SK-N-MC (cell line): ENCODE measurements at regions not wholly inside any gene's neighbourhood (a gene's known extent, or its start where the extent isn't known, plus 50 kb on each side); places are given as distances from the start of the nearest gene placed in this dataset.

Source experiments
- DNase-seq: peaks from one replicate; pipeline ENCODE4 v3.0.0-alpha.2; 2011; ENCODE audit warnings: low read depth, low spot score
- H3K27ac ChIP-seq: fragments of 200-600 bp; sonication (generic); 2 replicates; pipeline ENCODE4 v1.5.1; 2016; ENCODE audit warnings: mixed run types
- H3K36me3 ChIP-seq: fragments of 200-600 bp; sonication (generic); 2 replicates; pipeline ENCODE4 v1.6.1; 2017; ENCODE audit warnings: antibody characterized with exemption, low read length, mixed read lengths; ENCODE audit not compliant: insufficient read depth
- H3K4me3 ChIP-seq: fragments of 200-600 bp; sonication (generic); 2 replicates; pipeline ENCODE4 v1.5.1; 2016
- H3K9ac ChIP-seq: fragments of 200-600 bp; sonication (generic); 2 replicates; pipeline ENCODE4 v1.8.0; 2017; ENCODE audit warnings: mixed run types, mixed read lengths; ENCODE audit not compliant: insufficient read length
- H3K9me3 ChIP-seq: fragments of 200-600 bp; sonication (generic); 2 replicates; pipeline ENCODE4 v1.6.1; 2017; ENCODE audit warnings: low read depth, mild to moderate bottlenecking, antibody characterized with exemption, low read length, moderate library complexity, mixed read lengths
- EZH2 ChIP-seq: fragments of 200-600 bp; sonication (generic); IDR thresholded peaks from one replicate; pipeline ENCODE4 v1.6.1; 2017; ENCODE audit warnings: antibody characterized with exemption
- FOXP2 ChIP-seq: optimal IDR thresholded peaks from 2 replicates; pipeline ENCODE3; 2011; ENCODE audit warnings: mild to moderate bottlenecking, moderate library complexity; ENCODE audit not compliant: insufficient read depth; ENCODE audit errors: extremely low read length, control extremely low read depth
- POLR2AphosphoS5 ChIP-seq: IDR thresholded peaks from 2 replicates; pipeline ENCODE4 v1.6.1; 2012; ENCODE audit warnings: mild to moderate bottlenecking, low read depth, low read length, borderline replicate concordance

GRCh38 chr13:22103046-22104027, 432.5 kb downstream of the FGF9 start:
- DNase-seq: no peak
- Histone ChIP-seq H3K4me3 (no peak overlapping the region), H3K9ac (no peak overlapping the region), H3K36me3 (no peaks in the 10 kb centered on the region), H3K9me3 (no peaks in the 10 kb centered on the region), H3K27ac (no peak overlapping the region)
- TF ChIP-seq EZH2 (no peak), POLR2AphosphoS5 (no peak), FOXP2 (no peak)

GRCh38 chr13:22106058-22106457, 435.2 kb downstream of the FGF9 start:
- no peak for DNase-seq
- Histone ChIP-seq H3K4me3 (no peak overlapping the region), H3K36me3 (no peaks in the 10 kb centered on the region), H3K27ac (no peak overlapping the region), H3K9ac (no peak overlapping the region), H3K9me3 (no peaks in the 10 kb centered on the region)
- TF ChIP-seq FOXP2: no peak
- TF ChIP-seq POLR2AphosphoS5: no peak
- no peak for TF ChIP-seq EZH2

DNA sequence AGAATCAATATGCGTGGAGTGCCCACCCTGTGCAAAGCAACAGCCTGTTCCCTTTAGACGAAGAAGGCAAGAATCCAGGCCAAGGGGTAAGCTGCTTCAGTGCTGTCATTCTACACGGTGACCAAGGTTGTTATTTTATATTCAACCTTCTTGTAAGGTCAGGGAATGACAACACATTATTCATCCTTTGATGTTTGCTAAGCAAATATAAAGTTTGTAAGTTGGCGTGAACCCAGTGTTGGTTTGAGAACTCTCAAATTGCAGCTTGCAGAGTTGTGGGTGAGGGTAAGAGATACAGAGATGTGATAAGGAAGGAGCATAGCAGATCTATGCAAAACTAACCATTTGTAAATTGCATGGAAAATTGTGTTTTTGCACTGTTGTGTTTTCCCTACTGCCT, 436.7 kb downstream of the FGF9 start:
- Histone ChIP-seq H3K9ac (no peak overlapping the region), H3K27ac (no peak overlapping the region)

DNA sequence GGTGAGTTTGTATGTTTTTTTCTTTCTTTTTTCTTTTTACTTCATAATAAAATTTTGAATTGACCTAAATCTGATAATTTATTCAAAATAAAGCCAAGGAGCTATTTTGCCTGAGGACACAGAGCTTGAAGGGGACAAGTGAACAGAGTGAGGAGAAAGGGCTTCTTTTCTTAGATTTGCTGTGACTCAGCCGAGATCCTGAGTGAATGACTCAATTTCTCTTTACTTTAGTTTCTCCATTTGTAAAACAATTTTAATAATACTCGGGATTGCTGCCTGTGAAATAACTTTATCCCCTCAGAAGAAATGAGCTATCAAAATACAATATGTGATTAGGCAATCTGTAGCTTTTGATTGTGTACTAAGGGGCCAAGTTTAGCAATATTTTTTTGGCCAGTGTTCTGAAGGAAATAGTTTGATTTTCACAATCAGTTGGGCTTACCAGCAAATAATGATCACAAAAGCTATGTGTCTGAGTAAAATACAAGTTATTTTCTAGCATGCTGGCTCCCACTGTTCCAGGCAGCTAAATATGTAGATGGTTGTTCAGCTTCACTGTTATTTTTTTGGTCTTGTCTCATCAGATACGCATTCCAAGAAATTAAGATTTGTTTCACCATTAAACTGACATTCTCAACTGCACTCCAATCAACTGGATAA, 437.5 kb downstream of the FGF9 start:
- Histone ChIP-seq H3K9me3 (no peaks in the 10 kb centered on the region), H3K36me3 (no peaks in the 10 kb centered on the region), H3K4me3 (no peak overlapping the region), H3K27ac (no peak overlapping the region), H3K9ac (no peak overlapping the region)
- no peak for DNase-seq
- TF ChIP-seq EZH2 (no peak), FOXP2 (no peak), POLR2AphosphoS5 (no peak)

More for the DNA sequence above, 436.7 kb downstream of the FGF9 start:
- TF ChIP-seq EZH2: no peak
- TF ChIP-seq FOXP2: no peak
- no peak for TF ChIP-seq POLR2AphosphoS5
- H3K4me3 ChIP-seq: no peak overlapping the region
- DNase-seq: no peak
- no peaks in the 10 kb centered on the region for H3K36me3 ChIP-seq
- H3K9me3 ChIP-seq: no peaks in the 10 kb centered on the region

DNA sequence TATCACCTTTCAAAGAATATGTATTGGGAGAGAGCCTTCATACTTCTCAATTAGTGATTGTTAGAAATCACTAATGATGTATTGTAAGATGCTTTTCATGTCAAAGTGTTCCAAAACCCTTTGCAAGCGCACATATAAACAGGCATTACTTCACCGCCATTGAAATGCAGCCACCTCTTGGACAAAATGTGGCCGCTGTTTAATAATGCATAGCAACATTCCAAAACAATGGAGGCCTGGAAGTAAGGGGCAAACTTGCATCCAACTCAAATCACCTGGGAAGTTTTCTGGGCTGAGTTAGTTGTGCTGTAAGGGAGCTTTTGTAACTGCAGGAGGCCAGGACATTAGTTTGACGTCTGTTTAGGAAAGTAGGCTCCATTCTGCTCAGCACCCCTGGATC, 438.1 kb downstream of the FGF9 start:
- TF ChIP-seq POLR2AphosphoS5 (no peak), FOXP2 (no peak), EZH2 (no peak)
- DNase-seq: no peak
- H3K27ac ChIP-seq: no peak overlapping the region
- H3K4me3 ChIP-seq: no peak overlapping the region
- no peak overlapping the region for H3K9ac ChIP-seq
- H3K9me3 ChIP-seq: no peaks in the 10 kb centered on the region
- no peaks in the 10 kb centered on the region for H3K36me3 ChIP-seq

GRCh38 chr13:22110368-22110767, 439.5 kb downstream of the FGF9 start:
- H3K36me3 ChIP-seq: no peaks in the 10 kb centered on the region
- TF ChIP-seq POLR2AphosphoS5 (no peak), FOXP2 (no peak), EZH2 (no peak)
- no peak for DNase-seq

GRCh38 chr13:22111152-22111783, 440.4 kb downstream of the FGF9 start:
- Histone ChIP-seq H3K27ac (no peak overlapping the region), H3K9me3 (no peaks in the 10 kb centered on the region), H3K36me3 (no peaks in the 10 kb centered on the region), H3K4me3 (no peak overlapping the region), H3K9ac (no peak overlapping the region)
- no peak for DNase-seq
- TF ChIP-seq FOXP2 (no peak), POLR2AphosphoS5 (no peak)

More at GRCh38 chr13:22110368-22110767, 439.5 kb downstream of the FGF9 start:
- no peaks in the 10 kb centered on the region for H3K9me3 ChIP-seq
- no peak overlapping the region for H3K4me3 ChIP-seq
- H3K9ac ChIP-seq: no peak overlapping the region
- H3K27ac ChIP-seq: no peak overlapping the region

DNA sequence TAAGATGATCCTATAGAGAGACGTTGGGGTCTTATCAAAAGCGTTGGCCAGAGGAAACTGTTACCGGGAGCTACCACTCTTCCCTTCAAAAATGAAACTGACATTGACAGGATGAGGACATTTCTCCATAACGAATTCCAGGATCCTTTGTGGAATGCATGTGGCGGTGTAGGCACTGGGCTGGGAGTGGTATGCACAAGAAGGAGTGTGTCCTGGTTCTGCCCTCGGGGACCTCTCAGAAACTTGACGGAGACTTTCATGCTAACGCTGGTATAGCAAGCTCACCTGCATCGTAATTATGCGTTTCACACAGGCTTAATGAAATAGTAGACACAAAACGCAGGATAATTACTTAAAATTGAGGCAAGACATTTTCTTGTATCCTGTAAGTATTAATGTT, 441.1 kb downstream of the FGF9 start:
- Histone ChIP-seq H3K27ac (no peak overlapping the region), H3K36me3 (no peaks in the 10 kb centered on the region), H3K4me3 (no peak overlapping the region), H3K9me3 (no peaks in the 10 kb centered on the region), H3K9ac (no peak overlapping the region)
- no peak for TF ChIP-seq EZH2
- TF ChIP-seq POLR2AphosphoS5: no peak
- no peak for TF ChIP-seq FOXP2
- no peak for DNase-seq
